Activated CD8-positive, alpha-beta T cell treated with anti-CD3 and anti-CD28 coated beads, Interleukin-2, amount 10 ng/mL, durations not matched to agents 7 days and 5 days (primary cell): ENCODE measurements at regions not wholly inside any gene's neighbourhood (a gene's known extent, or its start where the extent isn't known, plus 50 kb on each side); places are given as distances from the start of the nearest gene placed in this dataset.
A peak's percentile ranks its signal among the peaks of the same experiment; 100 is the strongest.

Experiments
- ATAC-seq: fragments of 150-1000 bp; cut with Tn5 transposase; one replicate; pipeline ENCODE4 v1.10.0; 2021; ENCODE audit warnings: moderate library complexity
- CTCF ChIA-PET: fragments of 350-600 bp; sonication (Branson Sonifier 250); formaldehyde crosslinking; loops from one replicate; lab custom pipeline; 2021; ENCODE audit warnings: antibody characterized with exemption; lab: Charles Lee
- POLR2A ChIA-PET: fragments of 350-600 bp; sonication (Branson Sonifier 250); formaldehyde crosslinking; loops from one replicate; lab custom pipeline; 2021; ENCODE audit warnings: antibody characterized with exemption; lab: Charles Lee
- DNase-seq: peaks from one replicate; pipeline ENCODE4 v3.0.0-alpha.2; 2020
- H3K27ac Mint-ChIP-seq: one replicate; pipeline ENCODE4 v1.8.0; 2021; ENCODE audit warnings: mild to moderate bottlenecking, mixed read lengths
- H3K27me3 Mint-ChIP-seq: one replicate; pipeline ENCODE4 v1.8.0; 2021; ENCODE audit warnings: low read depth, mixed read lengths
- H3K36me3 Mint-ChIP-seq: one replicate; pipeline ENCODE4 v1.8.0; 2021; ENCODE audit warnings: low read depth, mixed read lengths
- H3K4me1 Mint-ChIP-seq: one replicate; pipeline ENCODE4 v1.8.0; 2021; ENCODE audit warnings: low read depth, mixed read lengths
- H3K4me3 Mint-ChIP-seq: one replicate; pipeline ENCODE4 v1.8.0; 2021; ENCODE audit warnings: mild to moderate bottlenecking, mixed read lengths
- H3K9me3 Mint-ChIP-seq: one replicate; pipeline ENCODE4 v1.8.0; 2022; ENCODE audit warnings: mixed read lengths; ENCODE audit not compliant: insufficient read depth

GRCh38 chr3:152200476-152201420, 68.0 kb upstream of the MBNL1 start:
- Mint-ChIP-seq H3K27ac (peak overlapping the region; percentile 81), H3K27me3 (no peaks in the 10 kb centered on the region), H3K9me3 (no peaks in the 10 kb centered on the region), H3K4me1 (peaks cover 71% of the 10 kb centered on the region), H3K4me3 (peak overlapping the region; percentile 67), H3K36me3 (peaks cover 4% of the 10 kb centered on the region)
- ChIA-PET POLR2A (interaction anchor here (0.6 to 6.0 kb wide), 6 partner anchors 19 to 1000 kb away, joined by 3 to 80 read pairs (median 3); partner anchors contain the start of gene MBNL1), CTCF (interaction anchor here (1.0 to 3.3 kb wide), 5 partner anchors 15 to 67 kb away, joined by 4 to 33 read pairs (median 6); no protein-coding TSS in a partner anchor)
- ATAC-seq = peak; percentile 34
- no peak for DNase-seq

DNA sequence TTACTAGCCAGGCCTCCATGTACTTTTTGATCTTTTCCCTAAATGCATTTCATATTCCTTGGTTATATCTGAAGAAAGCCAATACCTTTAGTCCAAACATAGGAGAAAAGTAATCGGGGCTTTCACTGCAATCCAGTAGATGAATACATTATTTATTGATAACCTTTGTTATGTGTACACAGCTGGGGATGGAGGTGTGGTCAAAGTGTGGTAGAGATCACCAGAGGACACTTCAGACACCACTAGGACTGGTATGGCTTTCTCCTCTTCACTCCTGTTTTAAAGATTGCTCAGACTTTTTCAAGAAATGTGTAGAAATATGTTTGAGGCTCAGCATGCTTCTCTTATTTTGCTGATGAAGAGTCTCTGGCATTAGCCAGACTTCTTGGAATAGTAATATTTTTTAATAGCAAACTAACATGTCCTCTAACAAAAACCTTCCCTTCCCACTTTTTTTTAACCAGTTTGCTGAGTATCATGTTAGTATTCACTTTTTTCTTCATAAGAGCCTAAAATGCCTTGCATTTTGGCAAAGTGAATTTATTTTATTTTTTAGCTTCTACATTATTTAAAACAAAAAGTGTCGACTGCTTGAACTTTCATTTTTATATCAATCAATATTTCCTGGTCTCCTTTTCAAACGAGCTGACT, 65.6 kb upstream of the MBNL1 start:
- Mint-ChIP-seq H3K27ac (peak overlapping the region; percentile 84), H3K4me1 (peaks cover 69% of the 10 kb centered on the region), H3K27me3 (no peaks in the 10 kb centered on the region), H3K9me3 (peaks cover 4% of the 10 kb centered on the region), H3K36me3 (peaks cover 7% of the 10 kb centered on the region), H3K4me3 (peak overlapping the region; percentile 82)
- ChIA-PET CTCF (interaction anchor here (1.1 to 3.2 kb wide), 10 partner anchors 15 to 78 kb away, joined by 3 to 24 read pairs (median 5); no protein-coding TSS in a partner anchor), POLR2A (interaction anchor here (1.1 to 5.7 kb wide), 9 partner anchors 10 to 66 kb away, joined by 3 to 80 read pairs (median 8); partner anchors contain the start of gene MBNL1)
- DNase-seq (peak; percentile 48), ATAC-seq (peak; percentile 40)

DNA sequence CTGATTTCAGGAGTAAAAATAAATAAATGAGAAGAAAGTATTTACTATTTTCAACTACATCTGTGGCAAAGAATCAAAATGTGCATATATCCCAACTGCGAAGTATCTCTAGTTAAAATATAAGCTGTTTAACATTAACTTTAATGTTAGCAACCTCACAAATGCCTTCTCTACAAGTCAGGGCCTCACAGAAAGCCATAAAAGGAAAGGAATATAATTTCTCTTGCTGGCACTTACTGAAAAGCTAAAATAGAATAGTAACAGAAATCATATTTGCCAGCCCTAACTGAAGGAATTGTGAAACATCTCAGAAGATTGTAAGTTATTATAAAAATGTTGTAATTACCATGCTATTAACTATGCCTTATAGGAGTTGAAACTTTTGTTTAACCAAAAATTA, 65.1 kb upstream of the MBNL1 start:
- CTCF ChIA-PET = interaction anchor here (1.1 to 3.2 kb wide), 11 partner anchors 9 to 77 kb away, joined by 3 to 24 read pairs (median 5); no protein-coding TSS in a partner anchor
- Mint-ChIP-seq H3K36me3 (peaks cover 9% of the 10 kb centered on the region), H3K4me1 (peaks cover 69% of the 10 kb centered on the region), H3K27ac (peak overlapping the region; percentile 84), H3K9me3 (peaks cover 4% of the 10 kb centered on the region), H3K27me3 (no peaks in the 10 kb centered on the region), H3K4me3 (peak overlapping the region; percentile 82)
- POLR2A ChIA-PET = interaction anchor here (1.1 to 3.5 kb wide), 8 partner anchors 10 to 66 kb away, joined by 3 to 21 read pairs (median 6); partner anchors contain the start of gene MBNL1
- DNase-seq = no peak
- ATAC-seq = no peak

DNA sequence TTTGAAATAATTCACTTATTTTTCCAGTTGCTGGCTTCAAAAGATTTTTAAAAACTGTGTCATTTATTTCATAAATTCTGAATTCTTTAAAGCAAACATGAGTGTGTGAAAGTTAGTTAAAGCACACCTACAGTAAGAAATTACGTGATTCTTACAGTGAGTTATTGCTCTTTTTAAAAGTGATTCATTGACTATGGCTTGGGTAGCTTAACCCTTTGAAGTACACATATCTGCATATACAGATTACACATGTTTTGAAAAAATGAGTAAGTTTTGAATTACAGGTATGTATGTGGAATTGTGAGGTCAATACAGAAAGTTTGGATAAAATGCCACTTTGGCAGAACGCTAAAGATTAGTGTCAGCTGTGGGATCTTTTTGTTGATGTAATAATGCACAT, 64.5 kb upstream of the MBNL1 start:
- Mint-ChIP-seq H3K27me3 (no peaks in the 10 kb centered on the region), H3K36me3 (peaks cover 11% of the 10 kb centered on the region), H3K9me3 (peaks cover 4% of the 10 kb centered on the region), H3K27ac (peak overlapping the region; percentile 79), H3K4me3 (peak overlapping the region; percentile 74), H3K4me1 (peaks cover 69% of the 10 kb centered on the region)
- ATAC-seq (no peak), DNase-seq (no peak)
- CTCF ChIA-PET = interaction anchor here (0.6 to 3.2 kb wide), 14 partner anchors 9 to 239 kb away, joined by 3 to 24 read pairs (median 4); partner anchors contain the start of gene MBNL1
- POLR2A ChIA-PET = interaction anchor here (1.1 to 3.5 kb wide), 9 partner anchors 11 to 65 kb away, joined by 3 to 21 read pairs (median 8); partner anchors contain the start of gene MBNL1

DNA sequence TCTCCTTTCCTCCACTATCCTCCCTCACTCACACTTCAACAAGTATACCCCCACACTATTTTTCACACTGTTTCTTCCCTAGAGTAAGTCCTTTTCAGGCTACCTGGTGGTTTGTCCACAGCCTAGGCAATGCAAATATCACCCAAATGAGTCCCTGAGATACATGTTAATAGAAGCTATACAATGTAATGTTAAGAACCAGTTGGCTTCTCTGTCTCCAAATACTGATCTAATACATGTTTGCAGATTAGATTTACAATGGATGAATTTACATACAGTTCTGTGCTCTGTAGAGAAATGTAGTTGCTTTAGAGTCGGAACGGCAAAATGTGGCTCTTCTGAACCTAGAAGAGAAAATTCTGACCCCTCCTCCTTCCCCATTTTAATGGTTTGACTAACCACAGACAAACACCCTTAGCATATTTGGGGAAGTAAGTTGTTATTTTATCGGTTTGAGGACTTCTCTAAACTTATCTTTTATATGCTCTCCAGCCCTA, 63.6 kb upstream of the MBNL1 start:
- ATAC-seq (peak; percentile 48), DNase-seq (no peak)
- H3K27ac Mint-ChIP-seq = peak overlapping the region; percentile 85
- H3K4me1 Mint-ChIP-seq = peaks cover 69% of the 10 kb centered on the region
- ChIA-PET POLR2A (interaction anchor here (0.7 to 3.5 kb wide), 7 partner anchors 13 to 74 kb away, joined by 3 to 21 read pairs (median 5); partner anchors contain the start of gene MBNL1), CTCF (interaction anchor here (0.9 to 3.2 kb wide), 6 partner anchors 8 to 238 kb away, joined by 3 to 24 read pairs (median 6); partner anchors contain the start of gene MBNL1)
- H3K27me3 Mint-ChIP-seq = no peaks in the 10 kb centered on the region
- H3K4me3 Mint-ChIP-seq = peak overlapping the region; percentile 75
- H3K36me3 Mint-ChIP-seq = peaks cover 11% of the 10 kb centered on the region
- peaks cover 4% of the 10 kb centered on the region for H3K9me3 Mint-ChIP-seq

DNA sequence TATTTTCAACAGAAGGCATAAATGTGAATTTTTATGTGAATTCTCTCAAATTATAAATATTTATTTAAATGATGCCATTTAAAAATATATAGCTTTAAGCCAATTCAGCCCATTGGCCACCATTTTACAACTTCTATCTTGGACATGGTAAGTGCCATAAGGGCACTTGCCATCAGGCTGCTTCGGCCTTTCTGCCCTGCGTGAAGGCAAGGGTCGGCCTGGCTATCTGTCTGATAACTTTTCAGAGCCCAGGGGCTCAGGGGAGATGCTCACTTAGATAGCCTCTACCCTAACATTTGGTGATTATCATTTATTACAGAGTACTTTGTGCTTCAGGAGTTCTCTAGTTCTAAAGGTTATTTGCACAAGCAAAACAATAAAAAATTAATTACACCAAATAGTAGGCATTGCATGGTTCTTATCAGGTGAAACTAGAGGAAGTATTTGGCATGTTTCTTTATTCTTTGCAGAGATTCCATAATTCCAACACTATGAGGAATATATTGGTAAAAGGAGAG, 62.4 kb upstream of the MBNL1 start:
- ChIA-PET POLR2A (interaction anchor here (1.1 to 1.2 kb wide), 2 partner anchors 12 to 31 kb away, joined by 4 read pairs; no protein-coding TSS in a partner anchor), CTCF (no interaction called here)
- H3K36me3 Mint-ChIP-seq = peaks cover 11% of the 10 kb centered on the region
- H3K9me3 Mint-ChIP-seq = peaks cover 4% of the 10 kb centered on the region
- no peak overlapping the region for H3K4me3 Mint-ChIP-seq
- no peaks in the 10 kb centered on the region for H3K27me3 Mint-ChIP-seq
- no peak for ATAC-seq
- no peak for DNase-seq
- H3K27ac Mint-ChIP-seq = no peak overlapping the region
- peaks cover 66% of the 10 kb centered on the region for H3K4me1 Mint-ChIP-seq

GRCh38 chr3:152208439-152208838, 60.3 kb upstream of the MBNL1 start:
- H3K9me3 Mint-ChIP-seq = peaks cover 4% of the 10 kb centered on the region
- ATAC-seq (no peak), DNase-seq (no peak)
- H3K4me1 Mint-ChIP-seq = peaks cover 68% of the 10 kb centered on the region
- H3K36me3 Mint-ChIP-seq = peaks cover 11% of the 10 kb centered on the region
- no peak overlapping the region for H3K4me3 Mint-ChIP-seq
- CTCF ChIA-PET = interaction anchor here (0.6 to 2.5 kb wide), 5 partner anchors 10 to 63 kb away, joined by 3 to 11 read pairs (median 4); no protein-coding TSS in a partner anchor
- H3K27ac Mint-ChIP-seq = no peak overlapping the region
- POLR2A ChIA-PET = interaction anchor here (3.1 kb wide), 1 partner anchor 61 kb away, joined by 13 read pairs; the partner anchor contains the start of gene MBNL1
- no peaks in the 10 kb centered on the region for H3K27me3 Mint-ChIP-seq

DNA sequence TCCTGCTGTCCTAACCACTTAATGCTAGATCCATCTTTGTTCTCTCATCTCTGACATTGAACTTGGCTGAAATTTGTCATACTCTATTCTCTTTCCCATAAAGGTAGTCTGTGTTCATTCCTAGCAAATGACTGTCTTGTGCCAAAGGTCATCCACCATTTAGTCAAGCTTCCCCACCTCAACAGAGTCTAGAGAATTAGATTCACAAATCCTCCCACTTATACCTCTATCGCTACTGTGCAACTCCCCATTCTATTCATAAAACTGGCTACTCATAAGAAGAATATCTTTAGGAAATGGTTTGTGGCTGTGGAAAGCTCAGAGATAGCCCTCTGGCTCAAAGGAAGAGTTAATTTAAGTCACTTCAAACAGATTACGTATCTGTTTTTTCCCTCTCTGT, 59.7 kb upstream of the MBNL1 start:
- ATAC-seq (no peak), DNase-seq (no peak)
- H3K27ac Mint-ChIP-seq = no peak overlapping the region
- H3K36me3 Mint-ChIP-seq = peaks cover 12% of the 10 kb centered on the region
- ChIA-PET CTCF (interaction anchor here (1.0 to 2.5 kb wide), 6 partner anchors 9 to 34 kb away, joined by 3 to 11 read pairs (median 4); no protein-coding TSS in a partner anchor), POLR2A (interaction anchor here (1.9 to 3.1 kb wide), 2 partner anchors 9 to 60 kb away, joined by 9 to 13 read pairs; partner anchors contain the start of gene MBNL1)
- H3K9me3 Mint-ChIP-seq = peaks cover 4% of the 10 kb centered on the region
- H3K4me3 Mint-ChIP-seq = no peak overlapping the region
- H3K27me3 Mint-ChIP-seq = no peaks in the 10 kb centered on the region
- H3K4me1 Mint-ChIP-seq = peaks cover 73% of the 10 kb centered on the region

DNA sequence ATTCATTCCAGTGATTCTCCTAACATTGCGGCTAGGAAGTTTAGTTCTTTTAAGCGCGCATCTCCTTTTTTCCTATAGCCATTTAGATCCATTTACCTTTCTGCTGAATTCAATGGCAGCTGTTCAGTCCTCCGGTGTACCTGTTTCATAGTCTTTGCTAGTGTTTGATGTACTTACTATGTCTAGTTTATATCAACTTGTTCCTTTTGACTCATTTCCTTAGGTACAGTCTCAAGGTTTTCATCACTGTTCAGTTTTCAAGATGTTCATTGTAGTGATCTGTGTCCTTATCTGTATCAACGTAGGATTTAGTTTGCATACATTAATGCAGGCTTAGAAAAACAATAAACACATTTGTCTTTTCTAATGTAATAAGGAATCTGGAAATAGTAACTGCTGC, 59.0 kb upstream of the MBNL1 start:
- Mint-ChIP-seq H3K9me3 (peaks cover 4% of the 10 kb centered on the region), H3K27me3 (no peaks in the 10 kb centered on the region), H3K36me3 (peaks cover 13% of the 10 kb centered on the region), H3K4me3 (no peak overlapping the region), H3K27ac (no peak overlapping the region), H3K4me1 (peaks cover 73% of the 10 kb centered on the region)
- ChIA-PET CTCF (interaction anchor here (1.2 to 2.5 kb wide), 5 partner anchors 9 to 33 kb away, joined by 3 to 11 read pairs (median 5); no protein-coding TSS in a partner anchor), POLR2A (interaction anchor here (1.9 to 3.1 kb wide), 2 partner anchors 8 to 60 kb away, joined by 9 to 13 read pairs; partner anchors contain the start of gene MBNL1)
- DNase-seq = no peak
- ATAC-seq = no peak

- ATAC-seq = no peak
- Mint-ChIP-seq H3K9me3 (peaks cover 4% of the 10 kb centered on the region), H3K36me3 (peaks cover 13% of the 10 kb centered on the region), H3K27ac (no peak overlapping the region), H3K27me3 (no peaks in the 10 kb centered on the region), H3K4me3 (no peak overlapping the region), H3K4me1 (peaks cover 68% of the 10 kb centered on the region)
- no peak for DNase-seq
- POLR2A ChIA-PET = interaction anchor here (1.9 kb wide), 1 partner anchor 7 kb away, joined by 9 read pairs; no protein-coding TSS in a partner anchor
- CTCF ChIA-PET = interaction anchor here (0.8 to 1.2 kb wide), 2 partner anchors 10 to 27 kb away, joined by 3 to 4 read pairs; no protein-coding TSS in a partner anchor
These were observed 58.0 kb upstream of the MBNL1 start for GRCh38 chr3:152210697-152211096.
